HG03442 (cell line): ENCODE measurements at regions not wholly inside any gene's neighbourhood (a gene's known extent, or its start where the extent isn't known, plus 50 kb on each side); places are given as distances from the start of the nearest gene placed in this dataset.
A peak's percentile ranks its signal among the peaks of the same experiment; 100 is the strongest.

Source experiments
- ATAC-seq: cut with Tn5 transposase; IDR thresholded peaks from one replicate; pipeline ENCODE4 v1.9.1; 2021; ENCODE audit warnings: mild to moderate bottlenecking, moderate library complexity; ENCODE audit not compliant: unreplicated experiment

- no peak for ATAC-seq
Observed at GRCh38 chr1:13878021-13878420, 178.0 kb downstream of the PRDM2 start.

GRCh38 chr1:13878451-13878850 is 178.5 kb downstream of the PRDM2 start:
- ATAC-seq = no peak

GRCh38 chr1:13881385-13882088 is 181.5 kb downstream of the PRDM2 start:
- ATAC-seq = no peak

- no peak for ATAC-seq
Observed at GRCh38 chr1:13888351-13888986, 188.5 kb downstream of the PRDM2 start.

GRCh38 chr1:13889495-13889894 is 189.5 kb downstream of the PRDM2 start:
- no peak for ATAC-seq

GRCh38 chr1:13890766-13891165 is 190.8 kb downstream of the PRDM2 start:
- no peak for ATAC-seq

- ATAC-seq = no peak
Observed at GRCh38 chr1:13892198-13892597, 192.2 kb downstream of the PRDM2 start.

- ATAC-seq = no peak
Observed at GRCh38 chr1:13892671-13893325, 192.8 kb downstream of the PRDM2 start.

- ATAC-seq = no peak
Observed at GRCh38 chr1:13893409-13893821, 193.4 kb downstream of the PRDM2 start.

GRCh38 chr1:13896932-13897331 is 196.9 kb downstream of the PRDM2 start:
- ATAC-seq = no peak

GRCh38 chr1:13898406-13898805 is 198.4 kb downstream of the PRDM2 start:
- ATAC-seq = no peak

- ATAC-seq = no peak
Observed at GRCh38 chr1:13899856-13900255, 199.9 kb downstream of the PRDM2 start.

- ATAC-seq = no peak
Observed at GRCh38 chr1:13900583-13900982, 200.6 kb downstream of the PRDM2 start.

GRCh38 chr1:13901039-13901438 is 201.1 kb downstream of the PRDM2 start:
- ATAC-seq = no peak

GRCh38 chr1:13901597-13901996 is 201.6 kb downstream of the PRDM2 start:
- no peak for ATAC-seq

- peak; percentile 62 for ATAC-seq
Observed at GRCh38 chr1:13908128-13908527, 208.1 kb downstream of the PRDM2 start.

- no peak for ATAC-seq
Observed at GRCh38 chr1:13911697-13912619, 212.0 kb downstream of the PRDM2 start.

- no peak for ATAC-seq
Observed at GRCh38 chr1:13913396-13913795, 213.4 kb downstream of the PRDM2 start.

- no peak for ATAC-seq
Observed at GRCh38 chr1:13916530-13916929, 216.5 kb downstream of the PRDM2 start.

GRCh38 chr1:13917607-13918006 is 217.6 kb downstream of the PRDM2 start:
- ATAC-seq = no peak

- ATAC-seq = no peak
Observed at GRCh38 chr1:13918862-13919261, 218.9 kb downstream of the PRDM2 start.
